DND-41 (cell line): ENCODE measurements at regions not wholly inside any gene's neighbourhood (a gene's known extent, or its start where the extent isn't known, plus 50 kb on each side); places are given as distances from the start of the nearest gene placed in this dataset.

Experiments
- CTCF ChIP-seq: IDR thresholded peaks from 2 replicates; pipeline ENCODE4 v1.5.1; 2012; ENCODE audit warnings: borderline replicate concordance, low read length, moderate library complexity, mild to moderate bottlenecking; ENCODE audit not compliant: poor library complexity, severe bottlenecking; ENCODE audit errors: extremely low read depth
- EZH2 ChIP-seq: IDR thresholded peaks from 3 replicates; pipeline ENCODE4 v1.6.1; 2012; ENCODE audit warnings: borderline replicate concordance, low read depth, mild to moderate bottlenecking, moderate library complexity, low read length, inconsistent platforms; ENCODE audit not compliant: severe bottlenecking

GRCh38 chr9:19521205-19521604, 112.4 kb downstream of the ACER2 start:
- TF ChIP-seq CTCF (no peak), EZH2 (no peak)
